Transverse colon (tissue), 3 donors: ENCODE measurements at regions not wholly inside any gene's neighbourhood (a gene's known extent, or its start where the extent isn't known, plus 50 kb on each side); places are given as distances from the start of the nearest gene placed in this dataset.

Source experiments
- EP300 ChIP-seq: sonication (generic); formaldehyde crosslinking; IDR thresholded peaks from one replicate; pipeline ENCODE4 v1.6.1; 2017; ENCODE audit warnings: antibody characterized with exemption, low read depth
- POLR2A ChIP-seq: fragments of 450-650 bp; IDR thresholded peaks from one replicate; pipeline ENCODE4 v1.6.1; 2016; ENCODE audit warnings: antibody characterized with exemption, mild to moderate bottlenecking, moderate library complexity
- TF ChIP-seq, protein P1 (sequence below), 5 experiments: fragments of 200-600 bp in 3 of 5; fragments of 450-650 bp in 2 of 5; sonication (generic) in 3 of 5; IDR thresholded peaks; 1 replicate in 2 of 5; 2 replicates in 3 of 5; pipeline ENCODE4 v1.5.1; 2016 to 2017; ENCODE audit warnings: antibody characterized with exemption in 5 of 5, inconsistent platforms in 3 of 5, mild to moderate bottlenecking in 2 of 5, moderate library complexity in 1 of 5

DNA sequence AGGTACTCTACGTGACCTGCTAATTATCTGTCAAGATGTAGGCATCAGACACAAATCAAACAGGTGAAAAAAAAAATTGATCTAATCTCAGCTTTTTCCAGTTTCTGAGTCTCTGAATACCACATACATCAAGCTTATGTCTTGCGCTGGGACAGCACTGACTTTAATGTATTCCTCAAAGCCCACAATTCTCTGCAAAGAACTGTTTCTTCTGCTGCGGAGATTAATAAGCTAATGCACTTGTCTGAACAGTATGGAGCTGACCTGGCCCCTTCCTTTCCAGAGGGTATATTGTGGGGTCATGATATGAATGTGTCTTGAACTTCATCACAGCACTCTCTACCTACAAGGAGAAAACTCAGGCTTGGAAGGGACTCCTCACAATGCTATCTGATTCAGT lies 87.8 kb downstream of the FOXB1 start:
- TF ChIP-seq, protein P1, sequence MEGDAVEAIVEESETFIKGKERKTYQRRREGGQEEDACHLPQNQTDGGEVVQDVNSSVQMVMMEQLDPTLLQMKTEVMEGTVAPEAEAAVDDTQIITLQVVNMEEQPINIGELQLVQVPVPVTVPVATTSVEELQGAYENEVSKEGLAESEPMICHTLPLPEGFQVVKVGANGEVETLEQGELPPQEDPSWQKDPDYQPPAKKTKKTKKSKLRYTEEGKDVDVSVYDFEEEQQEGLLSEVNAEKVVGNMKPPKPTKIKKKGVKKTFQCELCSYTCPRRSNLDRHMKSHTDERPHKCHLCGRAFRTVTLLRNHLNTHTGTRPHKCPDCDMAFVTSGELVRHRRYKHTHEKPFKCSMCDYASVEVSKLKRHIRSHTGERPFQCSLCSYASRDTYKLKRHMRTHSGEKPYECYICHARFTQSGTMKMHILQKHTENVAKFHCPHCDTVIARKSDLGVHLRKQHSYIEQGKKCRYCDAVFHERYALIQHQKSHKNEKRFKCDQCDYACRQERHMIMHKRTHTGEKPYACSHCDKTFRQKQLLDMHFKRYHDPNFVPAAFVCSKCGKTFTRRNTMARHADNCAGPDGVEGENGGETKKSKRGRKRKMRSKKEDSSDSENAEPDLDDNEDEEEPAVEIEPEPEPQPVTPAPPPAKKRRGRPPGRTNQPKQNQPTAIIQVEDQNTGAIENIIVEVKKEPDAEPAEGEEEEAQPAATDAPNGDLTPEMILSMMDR (IDR thresholded peaks at IDR 0.05) = no peak
- no peak for TF ChIP-seq EP300
- no peak for TF ChIP-seq POLR2A
